ENCODE measurements at regions not wholly inside any gene's neighbourhood (a gene's known extent, or its start where the extent isn't known, plus 50 kb on each side); places are given as distances from the start of the nearest gene placed in this dataset.

- H4K5ac ChIP-seq (ENCODE audit: insufficient read length, low read depth, low read length): no peak overlapping the region
- DNase-seq: no peak
- no CpG with 5 or more reads among the region's 1 CpG for WGBS (ENCODE audit: extremely low coverage, insufficient read length, low lambda C conversion rate)
- no peak overlapping the region for H3K18ac ChIP-seq (ENCODE audit: insufficient read length, low read depth, low read length)
- no peak overlapping the region for H3K27ac Mint-ChIP-seq
- no peak overlapping the region for H3K4me2 ChIP-seq (ENCODE audit: insufficient read depth, insufficient read length, low read length)
- no peak overlapping the region for H3K4ac ChIP-seq (ENCODE audit: low read depth, low read length)
- H3K27me3 Mint-ChIP-seq (ENCODE audit: low read depth): no peaks in the 10 kb centered on the region
- no peak overlapping the region for H2BK5ac ChIP-seq (ENCODE audit: insufficient read length, low read length)
- no peak overlapping the region for H4K8ac ChIP-seq (replicated peaks; ENCODE audit: insufficient read length, low read depth, low read length)
- H3K9ac ChIP-seq (ENCODE audit: extremely low read depth, insufficient read length, low read length): no peak overlapping the region
- H3T11ph ChIP-seq (ENCODE audit: low read length): no peak overlapping the region
- H2BK12ac ChIP-seq (ENCODE audit: insufficient read length, low read depth, low read length): no peak overlapping the region
- no peaks in the 10 kb centered on the region for H3K23me2 ChIP-seq (ENCODE audit: insufficient read length, low read depth, low read length, poor library complexity, severe bottlenecking)
- H2BK15ac ChIP-seq (ENCODE audit: low read depth, low read length): no peak overlapping the region
- TF ChIP-seq CTCF (conservative IDR thresholded peaks at IDR 0.05): no peak
- no peaks in the 10 kb centered on the region for H3K36me3 Mint-ChIP-seq (ENCODE audit: insufficient read depth in 1 of 3, low read depth in 3 of 3)
- no peaks in the 10 kb centered on the region for H3K4me1 Mint-ChIP-seq
- no peaks in the 10 kb centered on the region for H3K79me1 ChIP-seq (ENCODE audit: insufficient read depth, low read depth, low read length, poor library complexity, severe bottlenecking)
- H2AFZ ChIP-seq (ENCODE audit: low read length): no peak overlapping the region
- H3K23ac ChIP-seq (ENCODE audit: insufficient read length, low read depth, low read length): no peak overlapping the region
- no peak overlapping the region for H2BK20ac ChIP-seq (ENCODE audit: low read depth, low read length, poor library complexity, severe bottlenecking)
- H3K56ac ChIP-seq (ENCODE audit: insufficient read length, low read depth, low read length): no peak overlapping the region
- H4K20me1 ChIP-seq (ENCODE audit: control insufficient read depth, insufficient read depth, insufficient read length): no peaks in the 10 kb centered on the region
- H3K27ac ChIP-seq (ENCODE audit: insufficient read length, low read depth, low read length): no peak overlapping the region
- no peak overlapping the region for H3K4me3 Mint-ChIP-seq
- no peak overlapping the region for H2BK120ac ChIP-seq (ENCODE audit: low read depth, low read length, poor library complexity, severe bottlenecking)
- no peaks in the 10 kb centered on the region for H3K4me1 ChIP-seq (ENCODE audit: insufficient read depth, low read length)
- no peaks in the 10 kb centered on the region for H3K27me3 ChIP-seq (ENCODE audit: insufficient read depth, low read length)
- H3K9me3 Mint-ChIP-seq: peaks cover 0 to 2% of the 10 kb centered on the region in 2 experiments; a peak in 2 of 5 replicates
- no peaks in the 10 kb centered on the region for H3K79me2 ChIP-seq (ENCODE audit: insufficient read depth, low read length)
- H3K9me3 ChIP-seq (ENCODE audit: control insufficient read depth, low read depth, low read length): no peaks in the 10 kb centered on the region
- no peak overlapping the region for H4K91ac ChIP-seq (ENCODE audit: insufficient read length, low read depth, low read length)
- H3K14ac ChIP-seq (ENCODE audit: insufficient read depth, low read length): no peak overlapping the region
- H2AK5ac ChIP-seq (ENCODE audit: insufficient read length, low read length): no peak overlapping the region
These were observed 1435.6 kb upstream of the NUDT12 start for GRCh38 chr5:104998169-104998568.
